CD14-positive monocyte (primary cell): ENCODE measurements at regions not wholly inside any gene's neighbourhood (a gene's known extent, or its start where the extent isn't known, plus 50 kb on each side); places are given as distances from the start of the nearest gene placed in this dataset.

ENCODE experiments used
- DNase-seq, 3 donors: peaks; one replicate each; pipeline ENCODE4 v3.0.0-alpha.2; 2011 to 2022
- H2AFZ ChIP-seq: 2 replicates; pipeline ENCODE4 v1.6.0; 2012; ENCODE audit warnings: mild to moderate bottlenecking, low read depth, low read length, inconsistent platforms; ENCODE audit not compliant: insufficient read depth, poor library complexity, severe bottlenecking
- H3K27ac ChIP-seq, 2 donors: 1 replicate in 1 of 2; 2 replicates in 1 of 2; pipeline ENCODE4 v1.5.1; 2012 to 2013; ENCODE audit warnings: low read length in 2 of 2, control low read depth in 1 of 2, inconsistent platforms in 1 of 2, low read depth in 1 of 2, mild to moderate bottlenecking in 1 of 2
- H3K27me3 ChIP-seq, 2 donors: one replicate each; pipeline versions ENCODE4 v1.6.0 to v1.6.1; 2011 to 2013; ENCODE audit warnings: low read length in 2 of 2; ENCODE audit not compliant: control insufficient read depth in 2 of 2, insufficient read depth in 2 of 2
- H3K36me3 ChIP-seq, 2 donors: replicated peaks in 1 of 2; 1 replicate in 1 of 2; 2 replicates in 1 of 2; pipeline versions ENCODE4 v1.5.1 to v1.6.1; 2012 to 2013; ENCODE audit warnings: low read length in 2 of 2, control low read depth in 1 of 2, inconsistent platforms in 1 of 2, mild to moderate bottlenecking in 1 of 2; ENCODE audit not compliant: insufficient read depth in 2 of 2, control insufficient read depth in 1 of 2
- H3K4me1 ChIP-seq, 2 donors: 1 replicate in 1 of 2; 2 replicates in 1 of 2; pipeline versions ENCODE4 v1.5.1 to v1.6.1; 2012 to 2013; ENCODE audit warnings: low read length in 2 of 2, control low read depth in 1 of 2, inconsistent platforms in 1 of 2, mild to moderate bottlenecking in 1 of 2, moderate library complexity in 1 of 2; ENCODE audit not compliant: insufficient read depth in 2 of 2, control insufficient read depth in 1 of 2
- H3K4me2 ChIP-seq: replicated peaks from 2 replicates; pipeline ENCODE3; 2012; ENCODE audit warnings: low read length, moderate library complexity, mild to moderate bottlenecking; ENCODE audit not compliant: poor library complexity, severe bottlenecking; ENCODE audit errors: extremely low read depth
- H3K4me3 ChIP-seq, 3 experiments: fragments of 200-600 bp in 1 of 3; sonication (generic) in 1 of 3; replicated peaks in 1 of 3; 1 replicate in 2 of 3; 2 replicates in 1 of 3; pipeline ENCODE4 v1.5.1; 2011 to 2013; ENCODE audit warnings: low read length in 3 of 3, mild to moderate bottlenecking in 3 of 3, control low read depth in 2 of 3, low read depth in 2 of 3, inconsistent platforms in 1 of 3, moderate library complexity in 1 of 3
- H3K79me2 ChIP-seq: 2 replicates; pipeline ENCODE4 v1.6.0; 2012; ENCODE audit warnings: mild to moderate bottlenecking, control low read depth, inconsistent platforms, low read length, moderate library complexity; ENCODE audit not compliant: insufficient read depth
- H3K9ac ChIP-seq: 2 replicates; pipeline ENCODE4 v1.6.0; 2017; ENCODE audit warnings: low read length, mild to moderate bottlenecking; ENCODE audit not compliant: insufficient read depth, poor library complexity, severe bottlenecking
- H3K9me3 ChIP-seq, 2 donors: replicated peaks in 1 of 2; 1 replicate in 1 of 2; 2 replicates in 1 of 2; pipeline versions ENCODE4 v1.5.1 to v1.6.1; 2012 to 2013; ENCODE audit warnings: low read length in 2 of 2, control low read depth in 1 of 2; ENCODE audit not compliant: control insufficient read depth in 1 of 2, insufficient read depth in 1 of 2
- H4K20me1 ChIP-seq: 2 replicates; pipeline ENCODE4 v1.6.0; 2012; ENCODE audit warnings: mild to moderate bottlenecking, low read length, control low read depth, moderate library complexity; ENCODE audit not compliant: insufficient read depth
- H3K27ac Mint-ChIP-seq, 7 donors: one replicate each; pipeline ENCODE4 v1.8.0; 2020; ENCODE audit warnings: mild to moderate bottlenecking in 7 of 7, mixed read lengths in 7 of 7, moderate library complexity in 6 of 7, inconsistent platforms in 2 of 7
- H3K27me3 Mint-ChIP-seq, 3 donors: one replicate each; pipeline ENCODE4 v1.8.0; 2021 to 2022; ENCODE audit warnings: low read depth in 3 of 3, mild to moderate bottlenecking in 3 of 3, mixed read lengths in 3 of 3, moderate library complexity in 3 of 3, inconsistent platforms in 1 of 3
- H3K36me3 Mint-ChIP-seq, 2 donors: one replicate each; pipeline ENCODE4 v1.8.0; 2020; ENCODE audit warnings: mixed read lengths in 2 of 2, inconsistent platforms in 1 of 2, mild to moderate bottlenecking in 1 of 2
- H3K4me1 Mint-ChIP-seq: one replicate; pipeline ENCODE4 v1.8.0; 2020; ENCODE audit warnings: mild to moderate bottlenecking, mixed read lengths
- H3K4me3 Mint-ChIP-seq, 2 donors: one replicate each; pipeline ENCODE4 v1.8.0; 2020; ENCODE audit warnings: mild to moderate bottlenecking in 2 of 2, mixed read lengths in 2 of 2, moderate library complexity in 1 of 2
- H3K9me3 Mint-ChIP-seq, 7 donors: one replicate each; pipeline ENCODE4 v1.8.0; 2020 to 2022; ENCODE audit warnings: mixed read lengths in 7 of 7, mild to moderate bottlenecking in 6 of 7, moderate library complexity in 6 of 7, inconsistent platforms in 2 of 7
- CTCF ChIP-seq: fragments of 200-600 bp; IDR thresholded peaks from one replicate; pipeline ENCODE4 v1.8.0; 2022; ENCODE audit warnings: antibody characterized with exemption, mild to moderate bottlenecking
- WGBS: methylation state at CpG from one replicate; pipeline ENCODE4 v1.1.5; 2013; ENCODE audit warnings: missing lambda C conversion rate; ENCODE audit not compliant: insufficient coverage; 5-methylcytosine and 5-hydroxymethylcytosine counted together
- intact Hi-C, 2 donors: fragments of 100-400 bp; cut with micrococcal nuclease; formaldehyde crosslinking; loops; one replicate each; pipeline versions ENCODE4 v1.15.0 to v1.15.1; 2023

GRCh38 chr6:145153495-145153894 is 581.8 kb downstream of the EPM2A start:
- H3K79me2 ChIP-seq, result no peaks in the 10 kb centered on the region
- intact Hi-C loops, result no loop called here
- peaks cover 3 to 5% of the 10 kb centered on the region in 2 donors for H3K4me1 ChIP-seq
- Mint-ChIP-seq H3K4me1 (peaks cover 7% of the 10 kb centered on the region), H3K36me3 (no peaks in the 10 kb centered on the region), H3K27me3 (peaks cover 0 to 4% (median 2%) of the 10 kb centered on the region in 3 donors), H3K9me3 (peaks cover 2 to 10% (median 9%) of the 10 kb centered on the region in 7 donors), H3K4me3 (no peak overlapping the region), H3K27ac (no peak overlapping the region)
- H2AFZ ChIP-seq, result no peak overlapping the region
- peaks cover 1 to 7% of the 10 kb centered on the region in 2 donors for H3K9me3 ChIP-seq
- no peaks in the 10 kb centered on the region for H4K20me1 ChIP-seq
- H3K36me3 ChIP-seq, result no peaks in the 10 kb centered on the region
- no peak overlapping the region for H3K9ac ChIP-seq
- H3K27me3 ChIP-seq, result no peaks in the 10 kb centered on the region
- no peak for DNase-seq
- no peak overlapping the region for H3K27ac ChIP-seq
- WGBS, result 100% methylated on average over 1 of the region's 6 CpGs
- no peak overlapping the region for H3K4me3 ChIP-seq
- no peak for TF ChIP-seq CTCF
- no peak overlapping the region for H3K4me2 ChIP-seq

DNA sequence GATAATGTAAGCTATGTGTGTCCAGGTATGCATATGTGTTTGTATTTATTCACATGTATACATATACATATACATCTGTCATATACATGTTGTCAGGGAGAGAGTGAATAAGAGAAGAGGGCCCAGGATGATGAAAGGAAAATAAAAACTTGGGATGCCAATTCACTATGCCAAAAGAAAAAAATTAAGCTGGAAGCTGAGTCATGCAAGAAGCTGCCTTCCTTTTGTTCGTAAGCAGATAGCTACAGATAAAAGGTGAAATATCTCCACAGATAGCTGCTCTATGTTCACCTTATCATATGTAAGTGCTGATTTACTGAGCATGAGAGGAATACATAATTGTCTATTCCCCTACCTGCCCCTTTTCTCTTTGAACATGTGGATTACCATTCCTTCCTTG is 579.9 kb downstream of the EPM2A start:
- no peak overlapping the region for H3K4me2 ChIP-seq
- no peaks in the 10 kb centered on the region for H3K4me1 ChIP-seq
- peaks cover 0 to 3% (median 2%) of the 10 kb centered on the region in 3 donors for H3K27me3 Mint-ChIP-seq
- peaks cover 10 to 26% (median 23%) of the 10 kb centered on the region in 7 donors for H3K9me3 Mint-ChIP-seq
- H3K27ac ChIP-seq, result no peak overlapping the region
- peaks cover 12 to 19% of the 10 kb centered on the region in 2 donors for H3K9me3 ChIP-seq
- H2AFZ ChIP-seq, result no peak overlapping the region
- no peak for TF ChIP-seq CTCF
- intact Hi-C loops, result no loop called here
- no peak overlapping the region for H3K4me3 Mint-ChIP-seq
- WGBS, result no CpG with 5 or more reads among the region's 1 CpG
- no peaks in the 10 kb centered on the region for H3K79me2 ChIP-seq
- H3K9ac ChIP-seq, result no peak overlapping the region
- no peaks in the 10 kb centered on the region for H3K27me3 ChIP-seq
- H3K36me3 ChIP-seq, result no peaks in the 10 kb centered on the region
- H4K20me1 ChIP-seq, result no peaks in the 10 kb centered on the region
- H3K36me3 Mint-ChIP-seq, result no peaks in the 10 kb centered on the region
- H3K4me1 Mint-ChIP-seq, result peaks cover 2% of the 10 kb centered on the region
- no peak overlapping the region for H3K27ac Mint-ChIP-seq
- no peak for DNase-seq
- H3K4me3 ChIP-seq, result no peak overlapping the region
